ENCODE measurements at regions not wholly inside any gene's neighbourhood (a gene's known extent, or its start where the extent isn't known, plus 50 kb on each side); places are given as distances from the start of the nearest gene placed in this dataset.

GRCh38 chr4:4673070-4673469 lies 131.2 kb upstream of the STX18 start:
- H3K36me3 Mint-ChIP-seq (ENCODE audit: insufficient read depth): peaks cover 5% of the 10 kb centered on the region
- H3K4me1 Mint-ChIP-seq (ENCODE audit: low read depth in 2 of 2): peaks cover 0 to 3% of the 10 kb centered on the region in 2 donors
- H3K9me3 Mint-ChIP-seq: no peaks in the 10 kb centered on the region
- no peak overlapping the region for H3K27ac Mint-ChIP-seq
- H3K27me3 Mint-ChIP-seq: no peaks in the 10 kb centered on the region
- ATAC-seq (replicated peaks) (no peak), DNase-seq (no peak)
- H3K4me3 Mint-ChIP-seq: no peak overlapping the region

GRCh38 chr4:4672402-4672801 lies 130.6 kb upstream of the STX18 start:
- Mint-ChIP-seq H3K9me3 (no peaks in the 10 kb centered on the region), H3K27me3 (no peaks in the 10 kb centered on the region), H3K27ac (no peak overlapping the region), H3K36me3 (ENCODE audit: insufficient read depth) (peaks cover 3% of the 10 kb centered on the region), H3K4me3 (no peak overlapping the region), H3K4me1 (ENCODE audit: low read depth in 2 of 2) (peaks cover 0 to 3% of the 10 kb centered on the region in 2 donors)
- DNase-seq (no peak), ATAC-seq (replicated peaks) (no peak)

- H3K27me3 Mint-ChIP-seq: no peaks in the 10 kb centered on the region
- H3K27ac Mint-ChIP-seq: no peak overlapping the region
- H3K9me3 Mint-ChIP-seq: no peaks in the 10 kb centered on the region
- H3K4me1 Mint-ChIP-seq (ENCODE audit: low read depth in 2 of 2): peaks cover 0 to 3% of the 10 kb centered on the region in 2 donors
- ATAC-seq (replicated peaks): no peak
- H3K36me3 Mint-ChIP-seq (ENCODE audit: insufficient read depth): peaks cover 3% of the 10 kb centered on the region
- H3K4me3 Mint-ChIP-seq: no peak overlapping the region
- DNase-seq: no peak
Measured at GRCh38 chr4:4671774-4672349, 130.0 kb upstream of the STX18 start.

GRCh38 chr4:4670869-4671268 lies 129.0 kb upstream of the STX18 start:
- no peak overlapping the region for H3K27ac Mint-ChIP-seq
- no peaks in the 10 kb centered on the region for H3K9me3 Mint-ChIP-seq
- no peaks in the 10 kb centered on the region for H3K27me3 Mint-ChIP-seq
- DNase-seq (no peak), ATAC-seq (replicated peaks) (no peak)
- peaks cover 3% of the 10 kb centered on the region for H3K36me3 Mint-ChIP-seq (ENCODE audit: insufficient read depth)
- H3K4me3 Mint-ChIP-seq: no peak overlapping the region
- H3K4me1 Mint-ChIP-seq (ENCODE audit: low read depth in 2 of 2): peaks cover 0 to 3% of the 10 kb centered on the region in 2 donors

GRCh38 chr4:4668355-4669210 lies 126.7 kb upstream of the STX18 start:
- Mint-ChIP-seq H3K27ac (no peak overlapping the region), H3K4me3 (no peak overlapping the region), H3K4me1 (ENCODE audit: low read depth in 2 of 2) (peaks cover 0 to 3% of the 10 kb centered on the region in 2 donors), H3K27me3 (no peaks in the 10 kb centered on the region), H3K9me3 (no peaks in the 10 kb centered on the region), H3K36me3 (ENCODE audit: insufficient read depth) (no peaks in the 10 kb centered on the region)
- ATAC-seq (replicated peaks) (no peak), DNase-seq (no peak)

- no peak for DNase-seq
- Mint-ChIP-seq H3K36me3 (ENCODE audit: insufficient read depth) (peaks cover 3% of the 10 kb centered on the region), H3K4me3 (no peak overlapping the region), H3K27me3 (no peaks in the 10 kb centered on the region), H3K27ac (no peak overlapping the region), H3K4me1 (ENCODE audit: low read depth in 2 of 2) (peaks cover 0 to 3% of the 10 kb centered on the region in 2 donors), H3K9me3 (no peaks in the 10 kb centered on the region)
- no peak for ATAC-seq (replicated peaks)
Measured at GRCh38 chr4:4667622-4668081, 125.8 kb upstream of the STX18 start.

GRCh38 chr4:4666693-4667621 lies 125.1 kb upstream of the STX18 start:
- ATAC-seq (replicated peaks) (no peak), DNase-seq (no peak)
- Mint-ChIP-seq H3K27ac (no peak overlapping the region), H3K4me1 (ENCODE audit: low read depth in 2 of 2) (peaks cover 0 to 3% of the 10 kb centered on the region in 2 donors), H3K27me3 (no peaks in the 10 kb centered on the region), H3K9me3 (no peaks in the 10 kb centered on the region), H3K4me3 (no peak overlapping the region), H3K36me3 (ENCODE audit: insufficient read depth) (peaks cover 3% of the 10 kb centered on the region)

GRCh38 chr4:4666187-4666586 lies 124.3 kb upstream of the STX18 start:
- Mint-ChIP-seq H3K27me3 (no peaks in the 10 kb centered on the region), H3K4me1 (ENCODE audit: low read depth in 2 of 2) (peaks cover 0 to 3% of the 10 kb centered on the region in 2 donors), H3K4me3 (no peak overlapping the region), H3K9me3 (no peaks in the 10 kb centered on the region), H3K27ac (no peak overlapping the region), H3K36me3 (ENCODE audit: insufficient read depth) (peaks cover 3% of the 10 kb centered on the region)
- ATAC-seq (replicated peaks): no peak
- no peak for DNase-seq

- no peaks in the 10 kb centered on the region for H3K27me3 Mint-ChIP-seq
- H3K36me3 Mint-ChIP-seq (ENCODE audit: insufficient read depth): peaks cover 3% of the 10 kb centered on the region
- ATAC-seq (replicated peaks) (no peak), DNase-seq (no peak)
- no peaks in the 10 kb centered on the region for H3K9me3 Mint-ChIP-seq
- no peak overlapping the region for H3K4me3 Mint-ChIP-seq
- no peak overlapping the region for H3K27ac Mint-ChIP-seq
- H3K4me1 Mint-ChIP-seq (ENCODE audit: low read depth in 2 of 2): peaks cover 0 to under 1% of the 10 kb centered on the region in 2 donors
Measured at GRCh38 chr4:4664234-4664633, 122.4 kb upstream of the STX18 start.

GRCh38 chr4:4663028-4663427 lies 121.2 kb upstream of the STX18 start:
- DNase-seq (no peak), ATAC-seq (replicated peaks) (no peak)
- Mint-ChIP-seq H3K4me1 (ENCODE audit: low read depth in 2 of 2) (no peaks in the 10 kb centered on the region), H3K27me3 (no peaks in the 10 kb centered on the region), H3K27ac (no peak overlapping the region), H3K36me3 (ENCODE audit: insufficient read depth) (peaks cover 3% of the 10 kb centered on the region), H3K9me3 (no peaks in the 10 kb centered on the region), H3K4me3 (no peak overlapping the region)

- Mint-ChIP-seq H3K9me3 (no peaks in the 10 kb centered on the region), H3K27me3 (no peaks in the 10 kb centered on the region), H3K36me3 (ENCODE audit: insufficient read depth) (peaks cover 3% of the 10 kb centered on the region), H3K4me3 (no peak overlapping the region), H3K27ac (no peak overlapping the region), H3K4me1 (ENCODE audit: low read depth in 2 of 2) (no peaks in the 10 kb centered on the region)
- no peak for ATAC-seq (replicated peaks)
- DNase-seq: no peak
Measured at GRCh38 chr4:4662230-4662629, 120.4 kb upstream of the STX18 start.

GRCh38 chr4:4659871-4660651 lies 118.2 kb upstream of the STX18 start:
- Mint-ChIP-seq H3K9me3 (no peaks in the 10 kb centered on the region), H3K27ac (no peak overlapping the region), H3K4me3 (no peak overlapping the region), H3K4me1 (ENCODE audit: low read depth in 2 of 2) (no peaks in the 10 kb centered on the region), H3K27me3 (no peaks in the 10 kb centered on the region), H3K36me3 (ENCODE audit: insufficient read depth) (peaks cover 6% of the 10 kb centered on the region)
- no peak for ATAC-seq (replicated peaks)
- DNase-seq: no peak

GRCh38 chr4:4658052-4658451 lies 116.2 kb upstream of the STX18 start:
- no peaks in the 10 kb centered on the region for H3K27me3 Mint-ChIP-seq
- no peak overlapping the region for H3K4me3 Mint-ChIP-seq
- H3K27ac Mint-ChIP-seq: no peak overlapping the region
- H3K9me3 Mint-ChIP-seq: no peaks in the 10 kb centered on the region
- H3K4me1 Mint-ChIP-seq (ENCODE audit: low read depth in 2 of 2): no peaks in the 10 kb centered on the region
- peaks cover 3% of the 10 kb centered on the region for H3K36me3 Mint-ChIP-seq (ENCODE audit: insufficient read depth)
- no peak for DNase-seq
- ATAC-seq (replicated peaks): no peak
